ACC112 (cell line): ENCODE measurements at regions not wholly inside any gene's neighbourhood (a gene's known extent, or its start where the extent isn't known, plus 50 kb on each side); places are given as distances from the start of the nearest gene placed in this dataset.

Experiments
- H2AFZ ChIP-seq: fragments of 200-600 bp; sonication (generic); one replicate; pipeline ENCODE4 v1.6.0; 2017; ENCODE audit warnings: antibody characterized with exemption, low read length; ENCODE audit not compliant: unreplicated experiment
- H3K27ac ChIP-seq: fragments of 200-600 bp; sonication (generic); 2 replicates; pipeline ENCODE4 v1.5.1; 2014; ENCODE audit warnings: low read depth, mild to moderate bottlenecking, antibody characterized with exemption, low read length, moderate library complexity
- H3K27me3 ChIP-seq: fragments of 200-600 bp; sonication (generic); 2 replicates; pipeline ENCODE4 v1.6.1; 2014; ENCODE audit warnings: mild to moderate bottlenecking, antibody characterized with exemption, low read length, moderate library complexity, mixed read lengths; ENCODE audit not compliant: insufficient read depth
- H3K36me3 ChIP-seq: fragments of 200-600 bp; sonication (generic); 2 replicates; pipeline ENCODE4 v1.6.1; 2016; ENCODE audit warnings: mild to moderate bottlenecking, antibody characterized with exemption, low read length, moderate library complexity, mixed read lengths; ENCODE audit not compliant: insufficient read depth
- H3K4me1 ChIP-seq: fragments of 200-600 bp; sonication (generic); one replicate; pipeline ENCODE4 v1.6.1; 2016; ENCODE audit warnings: low read length, mixed read lengths; ENCODE audit not compliant: insufficient read depth, unreplicated experiment, control insufficient read depth
- H3K4me3 ChIP-seq: fragments of 200-600 bp; sonication (generic); 2 replicates; pipeline ENCODE4 v1.5.1; 2014; ENCODE audit warnings: mild to moderate bottlenecking, low read depth, low read length
- H3K79me2 ChIP-seq: fragments of 200-600 bp; sonication (generic); one replicate; pipeline ENCODE4 v1.6.0; 2016; ENCODE audit warnings: low read length; ENCODE audit not compliant: control insufficient read depth, unreplicated experiment, insufficient read depth

- Histone ChIP-seq H2AFZ (no peak overlapping the region), H3K79me2 (no peaks in the 10 kb centered on the region), H3K27ac (no peak overlapping the region), H3K27me3 (peaks cover 3% of the 10 kb centered on the region; the same call in 1 of the 2 replicates), H3K4me3 (no peak overlapping the region), H3K36me3 (no peaks in the 10 kb centered on the region), H3K4me1 (no peaks in the 10 kb centered on the region)
Measured at GRCh38 chr2:120670771-120671480, 64.7 kb upstream of the GLI2 start.

- Histone ChIP-seq H3K79me2 (no peaks in the 10 kb centered on the region), H3K27me3 (peaks cover 7% of the 10 kb centered on the region; the same call in 1 of the 2 replicates), H3K36me3 (no peaks in the 10 kb centered on the region), H2AFZ (no peak overlapping the region), H3K4me1 (peaks cover 2% of the 10 kb centered on the region), H3K4me3 (no peak overlapping the region), H3K27ac (no peak overlapping the region)
Measured at GRCh38 chr2:120672526-120673204, 63.0 kb upstream of the GLI2 start.

- peaks cover 7% of the 10 kb centered on the region; the same call in 1 of the 2 replicates for H3K27me3 ChIP-seq
- H3K36me3 ChIP-seq = no peaks in the 10 kb centered on the region
- no peak overlapping the region for H2AFZ ChIP-seq
- H3K4me3 ChIP-seq = no peak overlapping the region
- no peak overlapping the region for H3K27ac ChIP-seq
- peaks cover 7% of the 10 kb centered on the region for H3K4me1 ChIP-seq
- H3K79me2 ChIP-seq = no peaks in the 10 kb centered on the region
Measured at GRCh38 chr2:120673205-120673550, 62.5 kb upstream of the GLI2 start.

GRCh38 chr2:120673571-120674061, 62.1 kb upstream of the GLI2 start:
- Histone ChIP-seq H3K4me3 (no peak overlapping the region), H2AFZ (no peak overlapping the region), H3K4me1 (peaks cover 7% of the 10 kb centered on the region), H3K36me3 (no peaks in the 10 kb centered on the region), H3K79me2 (no peaks in the 10 kb centered on the region), H3K27me3 (peaks cover 7% of the 10 kb centered on the region; the same call in 1 of the 2 replicates), H3K27ac (no peak overlapping the region)

GRCh38 chr2:120674246-120675170, 61.2 kb upstream of the GLI2 start:
- Histone ChIP-seq H3K27ac (no peak overlapping the region), H3K4me3 (no peak overlapping the region), H3K4me1 (peaks cover 7% of the 10 kb centered on the region), H2AFZ (no peak overlapping the region), H3K36me3 (no peaks in the 10 kb centered on the region), H3K79me2 (no peaks in the 10 kb centered on the region), H3K27me3 (peaks cover 7% of the 10 kb centered on the region; the same call in 1 of the 2 replicates)

GRCh38 chr2:120675460-120676130, 60.1 kb upstream of the GLI2 start:
- Histone ChIP-seq H2AFZ (no peak overlapping the region), H3K27ac (no peak overlapping the region), H3K27me3 (peaks cover 7% of the 10 kb centered on the region; the same call in 1 of the 2 replicates)

GRCh38 chr2:120677221-120677620, 58.4 kb upstream of the GLI2 start:
- Histone ChIP-seq H3K79me2 (no peaks in the 10 kb centered on the region), H2AFZ (no peak overlapping the region), H3K36me3 (no peaks in the 10 kb centered on the region), H3K27me3 (peaks cover 7% of the 10 kb centered on the region; the same call in 1 of the 2 replicates), H3K27ac (no peak overlapping the region), H3K4me1 (peaks cover 7% of the 10 kb centered on the region), H3K4me3 (no peak overlapping the region)

More at GRCh38 chr2:120675460-120676130, 60.1 kb upstream of the GLI2 start:
- H3K4me3 ChIP-seq = no peak overlapping the region
- no peaks in the 10 kb centered on the region for H3K79me2 ChIP-seq
- peaks cover 7% of the 10 kb centered on the region for H3K4me1 ChIP-seq
- no peaks in the 10 kb centered on the region for H3K36me3 ChIP-seq

- no peak overlapping the region for H3K4me3 ChIP-seq
- no peak overlapping the region for H3K27ac ChIP-seq
- peaks cover 7% of the 10 kb centered on the region; the same call in 1 of the 2 replicates for H3K27me3 ChIP-seq
- no peaks in the 10 kb centered on the region for H3K79me2 ChIP-seq
- peaks cover 7% of the 10 kb centered on the region for H3K4me1 ChIP-seq
- no peaks in the 10 kb centered on the region for H3K36me3 ChIP-seq
- H2AFZ ChIP-seq = no peak overlapping the region
Measured at GRCh38 chr2:120677696-120678247, 57.9 kb upstream of the GLI2 start.

- H3K27me3 ChIP-seq = peaks cover 7% of the 10 kb centered on the region; the same call in 1 of the 2 replicates
- H2AFZ ChIP-seq = no peak overlapping the region
- H3K4me1 ChIP-seq = peaks cover 7% of the 10 kb centered on the region
- H3K79me2 ChIP-seq = no peaks in the 10 kb centered on the region
- H3K4me3 ChIP-seq = no peak overlapping the region
- no peak overlapping the region for H3K27ac ChIP-seq
- H3K36me3 ChIP-seq = no peaks in the 10 kb centered on the region
Measured at GRCh38 chr2:120678251-120678650, 57.4 kb upstream of the GLI2 start.
